Hematopoietic multipotent progenitor cell treated with erythropoietin and hydrocortisone succinate and interleukin-3 and kit ligand, for 4 days (in vitro differentiated cells): ENCODE measurements at regions not wholly inside any gene's neighbourhood (a gene's known extent, or its start where the extent isn't known, plus 50 kb on each side); places are given as distances from the start of the nearest gene placed in this dataset.
"Not testable (repeated sequence)": the region's sequence is repeated elsewhere in the genome, so short reads cannot be mapped to it uniquely, and the experiment has no call there.

Experiments
- DNase-seq: peaks from one replicate; pipeline ENCODE4 v3.0.0-alpha.2; 2015

GRCh38 chr15:30845536-30845935 lies 58.2 kb upstream of the FAN1 start:
- not testable (repeated sequence) for DNase-seq
